Brain microvascular endothelial cell (primary cell): ENCODE measurements at regions not wholly inside any gene's neighbourhood (a gene's known extent, or its start where the extent isn't known, plus 50 kb on each side); places are given as distances from the start of the nearest gene placed in this dataset.
"Not testable (repeated sequence)": the region's sequence is repeated elsewhere in the genome, so short reads cannot be mapped to it uniquely, and the experiment has no call there.

Source experiments
- DNase-seq: peaks from one replicate; pipeline ENCODE4 v3.0.0-alpha.2; 2020
- H3K27ac ChIP-seq: fragments of 250-450 bp; sonication (Bioruptor Pico); 2 replicates; pipeline ENCODE4 v1.5.1; 2020; ENCODE audit warnings: mild to moderate bottlenecking, moderate library complexity
- H3K27me3 ChIP-seq: fragments of 250-450 bp; sonication (Bioruptor Pico); replicated peaks from 2 replicates; pipeline ENCODE4 v1.5.1; 2020; ENCODE audit warnings: mild to moderate bottlenecking
- H3K36me3 ChIP-seq: fragments of 250-450 bp; sonication (Bioruptor Pico); replicated peaks from 2 replicates; pipeline ENCODE4 v1.5.1; 2020; ENCODE audit warnings: mild to moderate bottlenecking
- H3K4me3 ChIP-seq: 2 replicates; pipeline ENCODE4 v1.5.1; 2011; ENCODE audit warnings: low read depth, mild to moderate bottlenecking, control low read depth, low read length, moderate library complexity
- CTCF ChIP-seq: IDR thresholded peaks from 2 replicates; pipeline ENCODE4 v1.5.1; 2011; ENCODE audit warnings: low read depth, mild to moderate bottlenecking, moderate library complexity, low read length, control low read depth, inconsistent platforms; ENCODE audit errors: missing control alignments
- in situ Hi-C: cut with HindIII; loops from 2 replicates; pipeline ENCODE4 v1.10.0; 2017; ENCODE audit warnings: low sequenced_read_pairs, low pct_ligation_motif_present

GRCh38 chr6:96700915-96701314 is 136.4 kb downstream of the GPR63 start:
- in situ Hi-C loops: no loop called here
- no peaks in the 10 kb centered on the region for H3K27me3 ChIP-seq
- no peak for TF ChIP-seq CTCF
- no peak for DNase-seq
- no peak overlapping the region for H3K4me3 ChIP-seq
- H3K27ac ChIP-seq: no peak overlapping the region
- H3K36me3 ChIP-seq: no peaks in the 10 kb centered on the region

GRCh38 chr6:96694429-96694828 is 131.5 kb downstream of the FHL5 start:
- in situ Hi-C loops, H3K4me3 ChIP-seq, H3K36me3 ChIP-seq, H3K27me3 ChIP-seq, H3K27ac ChIP-seq, DNase-seq: not testable (repeated sequence)

- H3K36me3 ChIP-seq: no peaks in the 10 kb centered on the region
- DNase-seq: no peak
- no peak overlapping the region for H3K27ac ChIP-seq
- no peak for TF ChIP-seq CTCF
- no peak overlapping the region for H3K4me3 ChIP-seq
- no peaks in the 10 kb centered on the region for H3K27me3 ChIP-seq
- in situ Hi-C loops: no loop called here
Measured at GRCh38 chr6:96687121-96687520, 124.2 kb downstream of the FHL5 start.

- no peaks in the 10 kb centered on the region for H3K36me3 ChIP-seq
- no peak overlapping the region for H3K27ac ChIP-seq
- H3K4me3 ChIP-seq: no peak overlapping the region
- H3K27me3 ChIP-seq: no peaks in the 10 kb centered on the region
- in situ Hi-C loops: no loop called here
- no peak for TF ChIP-seq CTCF
- DNase-seq: no peak
Measured at GRCh38 chr6:96685702-96686101, 122.8 kb downstream of the FHL5 start.

GRCh38 chr6:96683819-96684528 is 121.0 kb downstream of the FHL5 start:
- Histone ChIP-seq H3K27me3 (no peaks in the 10 kb centered on the region), H3K27ac (no peak overlapping the region), H3K4me3 (no peak overlapping the region), H3K36me3 (no peaks in the 10 kb centered on the region)
- DNase-seq: no peak
- no peak for TF ChIP-seq CTCF
- in situ Hi-C loops: no loop called here

- no peaks in the 10 kb centered on the region for H3K27me3 ChIP-seq
- in situ Hi-C loops: no loop called here
- DNase-seq: no peak
- H3K36me3 ChIP-seq: no peaks in the 10 kb centered on the region
- H3K4me3 ChIP-seq: no peak overlapping the region
- TF ChIP-seq CTCF: no peak
- no peak overlapping the region for H3K27ac ChIP-seq
Measured at GRCh38 chr6:96682017-96682416, 119.1 kb downstream of the FHL5 start.
